GM18873 (cell line): ENCODE measurements at regions not wholly inside any gene's neighbourhood (a gene's known extent, or its start where the extent isn't known, plus 50 kb on each side); places are given as distances from the start of the nearest gene placed in this dataset.
"Not testable (repeated sequence)": the region's sequence is repeated elsewhere in the genome, so short reads cannot be mapped to it uniquely, and the experiment has no call there.

Experiments
- ATAC-seq: cut with Tn5 transposase; IDR thresholded peaks from one replicate; pipeline ENCODE4 v1.9.1; 2021; ENCODE audit warnings: mild to moderate bottlenecking, moderate library complexity, moderate number of reproducible peaks; ENCODE audit not compliant: unreplicated experiment, low FRiP score

DNA sequence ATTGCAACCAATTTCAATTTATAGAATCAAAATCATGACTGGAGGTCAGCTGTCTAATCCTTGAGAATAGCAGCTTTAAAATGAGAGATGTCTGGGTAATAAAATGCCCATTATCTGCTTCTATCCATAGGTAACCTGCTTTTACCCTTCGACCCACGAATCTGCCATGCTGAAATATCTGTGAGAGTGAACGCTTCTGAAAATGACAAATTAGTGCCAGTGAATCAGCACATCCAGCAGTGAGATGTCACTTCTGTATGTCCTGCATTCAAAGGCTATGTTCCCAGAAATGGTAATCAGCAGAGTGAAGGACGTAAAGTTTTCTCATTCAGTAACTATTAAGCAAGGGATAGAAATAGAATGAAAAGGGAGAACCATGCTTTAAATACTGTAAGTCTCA, 532.4 kb upstream of the ITGA1 start:
- ATAC-seq, result no peak

DNA sequence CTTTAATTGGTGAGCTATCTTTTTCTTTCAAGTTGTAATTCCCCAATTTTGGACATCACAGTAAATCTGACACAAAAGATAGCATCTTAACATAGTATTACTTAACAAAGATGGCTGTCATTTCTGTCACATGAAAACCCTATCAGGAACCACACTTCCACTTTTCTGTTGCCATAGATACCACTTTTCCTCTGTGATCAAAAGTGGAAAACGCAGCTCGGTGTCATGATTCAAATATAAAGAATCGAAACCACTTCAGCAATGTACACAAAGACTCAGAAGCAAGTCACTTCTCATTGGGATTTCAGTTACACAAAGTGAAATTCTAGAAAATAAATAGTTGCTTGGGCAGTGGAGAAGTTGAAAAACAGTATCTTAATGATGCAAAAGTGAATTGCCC, 524.9 kb upstream of the ITGA1 start:
- no peak for ATAC-seq

DNA sequence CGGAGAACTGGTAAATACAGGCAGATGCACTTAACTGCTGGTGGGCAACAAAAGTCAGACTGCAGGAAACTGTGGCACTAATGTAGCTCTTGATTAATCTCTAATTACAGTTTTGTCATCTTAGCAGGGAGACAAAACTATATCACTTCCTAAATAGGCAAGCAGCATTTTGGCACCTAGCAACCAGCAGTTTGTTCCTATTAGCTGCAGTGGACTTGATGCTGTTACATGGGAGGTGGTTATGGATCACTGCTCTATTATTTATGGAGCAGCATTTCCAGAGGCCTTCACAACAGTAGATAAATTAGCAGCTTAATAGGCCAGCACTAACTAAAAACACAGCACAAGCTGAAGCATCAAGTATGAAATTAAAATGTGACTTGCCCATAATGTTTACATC, 518.3 kb upstream of the ITGA1 start:
- no peak for ATAC-seq

DNA sequence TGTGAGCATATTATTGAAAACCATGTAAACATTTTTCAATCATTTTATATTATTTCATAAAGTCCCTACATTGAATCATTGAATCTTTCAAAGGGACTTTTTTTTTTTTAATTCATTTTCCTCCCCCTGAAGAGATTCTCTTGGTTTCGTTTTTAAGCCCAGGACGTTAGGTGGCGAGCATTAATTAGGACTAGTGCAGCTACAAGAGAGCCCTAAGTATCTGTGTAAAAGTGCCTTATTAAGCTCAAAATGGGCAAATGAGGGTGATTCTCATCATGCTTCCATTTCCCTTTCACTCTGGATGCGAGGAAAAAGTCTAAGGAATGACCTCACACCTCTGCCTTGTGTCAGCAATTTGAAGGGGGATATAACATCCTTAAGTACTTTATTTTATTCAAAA, 517.9 kb upstream of the ITGA1 start:
- ATAC-seq, result no peak

DNA sequence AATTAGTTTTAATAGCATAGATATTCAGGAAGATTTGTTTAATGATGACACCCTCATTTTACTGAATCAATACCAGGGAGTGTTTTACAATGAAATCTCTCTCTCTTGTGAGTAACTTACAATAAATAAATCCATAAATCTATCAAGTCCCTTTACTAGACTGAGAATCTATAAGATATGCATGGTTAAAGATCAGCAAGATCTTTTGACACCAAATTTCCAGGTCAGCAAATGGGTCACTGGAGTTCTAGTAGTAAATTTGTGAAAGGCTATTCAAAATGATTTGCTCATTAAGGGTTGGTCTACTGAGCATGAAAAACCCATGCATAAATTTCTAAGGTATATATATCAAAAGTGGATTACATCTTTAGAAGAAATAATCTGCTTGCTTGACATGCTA, 512.1 kb upstream of the ITGA1 start:
- no peak for ATAC-seq

DNA sequence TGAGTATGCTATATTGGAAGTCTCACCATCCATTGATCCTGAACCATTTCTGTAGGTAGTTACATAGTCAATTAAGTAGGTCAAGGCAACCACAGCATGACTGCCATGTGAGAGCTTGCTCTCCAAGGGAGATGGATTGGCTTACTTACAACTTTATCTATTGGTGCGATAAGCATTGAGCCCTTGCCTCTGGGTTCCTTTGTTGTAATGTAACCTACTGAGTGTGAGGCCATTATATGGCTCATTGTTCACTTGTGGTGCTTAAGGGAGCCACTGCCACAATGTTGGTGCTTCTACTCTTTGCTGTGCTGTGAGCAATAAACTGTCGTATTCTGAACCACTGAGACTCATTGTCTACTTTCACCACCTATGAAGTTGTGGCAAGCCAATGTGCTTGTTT, 510.6 kb upstream of the ITGA1 start:
- ATAC-seq, result no peak

DNA sequence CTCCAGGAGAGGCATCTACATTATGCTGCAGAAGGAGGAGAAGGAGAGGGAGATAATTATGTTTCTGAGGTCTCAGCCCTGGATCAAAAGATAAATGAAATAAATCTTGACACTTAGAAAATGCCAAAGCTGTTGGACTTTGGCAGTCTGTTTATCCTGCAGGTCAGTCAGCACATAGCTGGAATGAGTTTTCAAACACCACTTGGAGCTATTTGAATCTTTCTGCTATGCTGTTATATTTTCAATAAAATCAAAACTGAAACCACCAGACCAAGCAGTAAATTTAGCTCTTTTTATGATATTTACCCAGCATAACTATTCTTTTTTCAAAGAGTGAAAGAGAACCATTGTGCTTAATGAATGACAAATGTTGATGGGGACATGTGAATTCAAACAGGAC, 505.1 kb upstream of the ITGA1 start:
- ATAC-seq, result no peak

DNA sequence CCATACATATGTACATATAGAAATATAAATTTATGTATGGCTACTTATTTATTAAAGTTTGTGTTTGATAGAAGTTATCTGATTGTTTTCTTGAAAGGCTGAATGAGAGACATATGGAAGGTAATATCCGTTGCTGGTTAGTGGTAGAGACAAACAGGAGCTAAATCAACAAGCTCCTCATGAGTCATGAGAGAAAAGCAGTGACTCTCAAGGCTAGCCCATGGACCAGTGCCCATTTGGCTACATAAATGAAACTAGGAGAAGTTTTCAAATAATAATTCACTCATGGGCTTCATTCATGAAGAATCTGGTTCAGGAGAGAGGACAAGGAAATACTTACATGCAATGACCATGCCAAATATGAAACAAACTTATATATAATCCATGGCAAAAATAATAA, 504.5 kb upstream of the ITGA1 start:
- no peak for ATAC-seq

DNA sequence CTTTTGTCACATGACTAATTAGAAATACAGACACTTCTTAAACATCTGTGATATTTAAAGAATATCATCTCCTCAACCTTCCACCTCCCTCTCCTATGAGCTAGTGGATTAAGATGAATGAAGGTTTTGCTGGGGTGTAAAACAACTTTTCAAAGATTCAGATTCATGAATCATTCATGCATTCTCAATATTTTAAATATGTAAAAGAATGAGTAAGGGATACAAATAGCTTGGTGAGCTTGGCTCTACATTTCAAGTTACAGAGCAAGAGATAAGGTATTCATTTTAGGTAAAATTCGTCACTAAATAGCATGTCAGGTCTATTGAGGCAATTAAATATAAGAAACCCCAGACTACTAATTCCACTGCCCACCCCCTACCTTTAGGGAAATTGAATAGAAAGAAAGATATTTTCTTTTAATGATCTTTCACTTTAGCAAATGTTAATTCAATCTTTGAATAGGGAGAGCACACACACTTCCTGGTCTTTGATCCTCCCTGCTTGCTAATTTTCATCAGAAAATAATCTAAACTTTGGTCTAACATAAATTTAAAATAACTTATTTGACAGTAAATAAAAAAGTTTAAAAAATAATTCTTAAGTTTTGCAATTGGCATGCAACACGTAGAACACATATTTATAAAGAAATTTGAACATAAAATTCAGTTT, 486.9 kb upstream of the ITGA1 start:
- no peak for ATAC-seq

DNA sequence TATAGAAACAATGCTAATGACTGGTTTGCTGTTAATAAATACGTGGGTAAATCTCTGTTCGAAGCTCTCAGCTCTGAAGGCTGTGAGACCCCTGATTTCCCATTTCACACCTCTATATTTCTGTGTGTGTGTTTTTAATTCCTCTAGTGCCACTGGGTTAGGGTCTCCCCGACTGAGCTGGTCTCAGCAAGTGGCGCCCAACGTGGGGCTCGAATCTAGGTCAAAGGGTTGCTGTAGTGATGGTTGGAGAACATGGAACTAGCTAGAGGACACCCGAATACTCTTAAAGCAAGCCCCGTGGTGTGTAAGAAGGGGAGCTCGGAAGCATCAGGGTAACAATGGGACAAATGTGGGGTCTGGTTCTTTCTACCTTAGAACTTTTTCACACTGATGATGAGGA, 482.9 kb upstream of the ITGA1 start:
- ATAC-seq, result not testable (repeated sequence)

DNA sequence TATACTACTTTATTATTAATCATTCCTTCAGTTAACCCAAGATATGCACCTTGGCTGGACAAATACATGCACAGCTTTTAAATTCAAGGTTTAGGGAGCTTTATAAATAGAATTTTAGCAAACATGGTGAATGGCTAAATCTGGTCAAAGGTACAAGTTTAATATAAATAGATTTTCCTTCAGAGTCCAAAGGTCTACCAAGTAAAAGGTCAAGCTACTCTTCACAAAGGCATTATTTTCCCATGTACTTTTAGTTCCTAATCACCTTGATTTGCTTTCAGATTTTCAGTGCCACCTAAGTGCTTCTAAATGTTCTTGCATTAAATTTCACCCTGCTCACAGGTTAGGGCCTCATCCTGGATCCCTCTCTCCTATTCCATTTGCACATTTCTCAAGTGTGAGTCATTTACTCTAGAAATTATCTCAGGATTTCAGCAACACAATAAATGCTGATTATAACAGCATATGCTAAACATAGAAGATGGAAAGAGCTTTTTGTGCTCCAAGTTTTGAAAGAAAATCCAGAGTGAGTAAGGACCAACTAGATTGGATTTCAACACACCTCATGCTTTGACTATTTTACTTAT, 459.4 kb upstream of the ITGA1 start:
- no peak for ATAC-seq

DNA sequence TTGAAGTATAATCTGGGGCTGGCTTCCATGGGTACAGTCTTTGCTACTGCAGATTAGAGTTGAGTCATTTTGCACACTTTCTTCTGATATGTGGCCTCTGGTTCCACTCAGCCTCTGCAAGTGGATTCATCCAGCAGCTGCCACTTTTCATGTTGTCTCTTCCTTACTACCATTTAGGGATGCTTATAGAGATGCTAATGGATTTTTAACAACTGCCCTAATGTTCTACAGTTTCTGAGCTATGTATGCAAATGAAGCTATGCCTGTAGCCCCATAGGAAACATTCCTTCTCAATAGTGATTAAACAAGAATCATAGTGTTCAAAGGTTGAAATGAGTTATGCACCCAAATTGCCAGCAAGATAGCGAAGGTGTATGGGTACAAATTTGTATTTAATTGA, 456.0 kb upstream of the ITGA1 start:
- no peak for ATAC-seq

DNA sequence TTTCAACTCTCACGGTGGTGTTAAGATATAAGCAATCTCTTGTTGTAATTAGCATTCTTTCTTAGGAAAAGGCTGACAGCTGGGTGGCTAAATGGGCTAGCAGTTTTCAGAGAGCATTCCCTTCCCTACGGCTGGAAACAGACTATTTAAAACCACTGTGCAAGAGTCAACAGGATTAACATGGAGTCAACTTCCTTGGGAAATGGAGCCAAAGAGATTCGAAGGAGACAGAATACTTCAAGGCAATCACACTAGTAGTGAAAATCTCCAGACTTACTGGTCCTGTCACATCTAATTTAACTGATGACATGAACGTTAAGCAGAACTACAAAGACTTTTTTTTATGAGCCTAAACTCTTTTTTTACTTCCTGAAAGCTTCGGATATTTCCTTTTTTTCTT, 453.3 kb upstream of the ITGA1 start:
- ATAC-seq, result no peak

DNA sequence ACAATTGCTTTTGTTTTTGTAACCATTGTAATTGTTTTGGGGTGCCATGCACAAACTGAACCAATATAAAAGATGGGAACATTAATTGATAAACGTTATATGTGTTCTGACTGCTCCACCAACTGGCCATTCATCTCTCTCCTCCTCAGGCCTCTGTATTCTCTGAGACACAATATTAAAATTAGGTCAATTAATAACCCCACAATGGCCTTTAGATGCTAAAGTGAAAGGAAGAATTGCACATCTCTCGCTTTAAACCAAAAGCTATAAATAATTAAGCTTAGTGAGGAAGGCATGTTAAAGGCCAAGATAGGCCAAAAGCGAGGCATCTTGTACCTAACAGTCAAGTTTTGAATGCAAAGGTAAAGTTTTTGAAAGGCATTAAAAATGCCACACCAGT, 448.4 kb upstream of the ITGA1 start:
- ATAC-seq, result no peak

DNA sequence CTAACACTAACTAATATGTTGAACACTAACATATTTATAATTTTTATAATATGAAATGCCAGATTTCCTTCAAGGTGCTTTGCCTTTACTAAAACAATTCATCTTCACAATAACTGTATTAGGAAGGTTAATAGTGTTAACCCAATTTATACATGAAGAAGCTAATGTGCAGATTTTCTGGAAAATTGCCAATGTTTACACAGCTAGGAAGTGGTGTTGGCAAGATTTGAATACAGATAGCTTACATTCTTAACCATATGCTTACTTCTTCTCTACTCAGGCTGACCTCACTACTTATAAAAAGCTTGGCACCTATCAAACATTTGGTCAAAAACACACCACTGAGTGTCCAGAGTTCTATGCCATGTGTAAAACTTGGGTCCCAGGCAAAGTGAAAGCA, 445.4 kb upstream of the ITGA1 start:
- no peak for ATAC-seq

DNA sequence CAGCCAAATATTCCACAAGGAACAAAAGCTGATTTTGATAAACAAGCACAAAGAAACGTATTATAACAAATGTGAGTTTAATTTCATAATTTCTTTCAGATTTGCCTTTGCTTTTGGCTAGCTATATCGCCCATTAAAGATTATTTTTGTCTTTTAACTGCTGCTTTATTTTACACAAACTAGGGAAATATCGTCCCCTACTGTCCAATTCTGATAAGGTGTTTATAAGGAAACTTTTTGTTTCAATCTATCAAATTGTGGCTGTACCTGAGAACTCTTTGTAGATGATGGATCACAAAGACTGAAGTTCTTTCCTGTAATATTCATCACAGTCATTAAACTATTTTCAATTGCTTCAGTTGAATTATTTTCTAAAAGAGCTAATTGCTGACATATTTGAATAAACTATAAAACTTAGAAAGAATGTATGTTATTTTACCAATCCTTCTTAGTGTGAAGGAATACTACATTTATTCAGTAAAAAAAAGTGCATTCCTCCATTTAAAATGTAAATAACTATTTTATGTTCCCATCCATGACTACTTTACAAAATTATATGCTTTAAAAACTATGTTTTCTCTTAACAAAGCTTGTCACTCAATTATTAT, 431.3 kb upstream of the ITGA1 start:
- no peak for ATAC-seq

DNA sequence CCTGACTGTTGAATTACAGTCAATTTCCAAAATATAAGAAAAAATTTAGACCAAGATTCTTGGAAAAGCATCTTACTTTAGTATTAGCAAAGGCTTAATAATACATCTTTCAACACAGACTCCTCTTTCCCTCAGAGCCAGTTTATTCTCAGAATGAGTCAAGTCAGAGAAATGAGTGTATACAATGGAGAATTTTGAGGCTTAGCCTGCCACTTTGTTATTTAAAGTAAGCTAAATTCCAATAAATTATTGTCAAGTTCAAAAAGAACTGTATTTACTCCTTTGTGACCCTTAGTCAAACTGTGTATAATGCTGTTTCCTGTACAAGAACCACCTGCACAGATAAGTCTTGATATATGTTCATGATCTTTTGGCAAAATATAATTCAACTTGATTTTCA, 428.5 kb upstream of the ITGA1 start:
- no peak for ATAC-seq

DNA sequence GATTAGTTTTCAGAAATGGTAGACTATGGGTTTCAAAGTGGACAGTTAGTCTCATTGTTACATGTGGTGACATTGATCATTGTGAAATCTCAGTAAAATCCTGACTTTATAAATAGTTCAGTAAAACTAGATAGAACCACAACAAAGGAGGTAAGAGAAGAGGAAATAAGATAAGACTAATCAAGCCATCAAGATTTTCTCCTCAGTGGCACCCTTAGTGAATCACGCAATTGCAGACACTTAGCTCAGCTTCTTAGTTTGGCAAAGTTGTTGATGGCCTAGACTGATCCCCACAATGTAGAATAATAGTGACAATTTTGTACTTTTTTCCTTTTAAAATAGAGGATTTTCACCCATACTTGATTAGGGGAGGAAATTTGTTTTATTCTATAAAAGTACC, 426.7 kb upstream of the ITGA1 start:
- ATAC-seq, result no peak

DNA sequence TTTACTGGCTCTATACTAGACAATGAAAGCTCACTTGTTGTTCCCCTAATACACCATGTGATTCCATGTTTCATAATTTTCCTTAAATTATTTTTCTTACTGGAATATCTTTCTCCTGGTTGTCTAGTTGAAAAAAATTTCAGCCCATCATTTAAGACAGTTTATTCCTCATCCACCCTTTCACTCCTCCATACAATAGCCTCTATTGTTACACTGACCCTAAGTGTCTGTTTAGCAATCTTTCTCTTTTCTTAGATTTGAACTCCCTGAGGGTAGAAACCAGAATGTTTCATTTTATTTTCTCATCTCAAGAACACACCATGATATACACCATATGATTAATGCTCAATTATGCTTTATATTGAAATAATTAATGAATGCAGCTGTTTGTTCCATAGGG, 413.4 kb upstream of the ITGA1 start:
- no peak for ATAC-seq

DNA sequence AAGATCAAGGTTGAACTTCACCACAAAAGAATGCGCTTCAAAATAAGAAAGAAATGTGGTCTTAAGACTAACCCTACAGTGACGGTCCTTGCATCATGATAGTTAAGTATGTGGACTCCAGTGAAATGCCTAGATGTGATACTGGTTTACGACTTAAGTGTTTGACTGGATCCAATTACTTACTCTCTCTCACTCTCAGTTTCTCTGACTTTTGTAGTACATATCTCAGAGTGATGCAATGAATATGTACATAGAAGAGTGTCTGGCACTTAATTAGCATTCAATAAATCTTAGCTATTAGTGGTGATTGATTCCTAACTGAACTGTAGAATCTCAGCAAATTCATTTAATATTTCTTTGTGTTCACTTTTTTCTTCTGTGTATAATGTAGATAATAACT, 411.7 kb upstream of the ITGA1 start:
- ATAC-seq, result no peak

DNA sequence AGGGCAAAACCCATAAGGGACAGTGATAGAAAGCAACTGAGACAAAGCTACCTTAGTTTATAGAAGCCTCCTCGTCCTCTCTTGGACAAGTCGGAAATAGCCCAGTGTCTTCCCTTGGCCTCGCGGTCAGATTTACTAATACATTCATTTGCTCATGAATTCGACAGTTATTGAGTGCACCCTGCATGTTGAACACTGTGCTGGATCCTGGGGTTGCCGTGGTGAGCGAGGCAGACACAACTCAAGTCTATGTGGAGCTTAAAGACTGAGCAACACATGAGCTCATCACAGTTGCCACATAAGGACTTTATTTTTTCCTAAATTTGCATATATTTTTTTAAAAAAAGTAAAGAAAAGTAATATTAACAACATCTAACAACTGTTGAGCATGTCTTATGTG, 411.1 kb upstream of the ITGA1 start:
- no peak for ATAC-seq

DNA sequence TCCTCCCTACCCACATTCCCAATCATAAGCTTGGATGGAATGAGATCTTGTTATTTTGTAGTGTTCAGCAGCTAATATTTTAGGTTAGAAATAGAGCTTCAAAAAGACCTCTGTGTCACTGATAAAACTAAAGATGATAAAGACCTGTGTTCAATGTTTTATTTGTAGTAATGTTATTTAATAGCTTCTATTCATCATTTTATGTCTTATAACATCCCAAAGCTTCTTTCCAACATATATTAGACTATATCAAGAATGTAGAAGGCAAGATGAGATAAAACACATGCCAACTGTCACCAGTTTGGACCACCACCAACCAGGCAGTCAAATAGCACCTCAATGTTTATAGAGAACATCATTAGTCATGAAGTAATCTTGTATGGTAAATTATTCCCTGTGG, 409.5 kb upstream of the ITGA1 start:
- no peak for ATAC-seq
